ENCODE measurements at regions not wholly inside any gene's neighbourhood (a gene's known extent, or its start where the extent isn't known, plus 50 kb on each side); places are given as distances from the start of the nearest gene placed in this dataset.
"Not testable (repeated sequence)": the region's sequence is repeated elsewhere in the genome, so short reads cannot be mapped to it uniquely, and the experiment has no call there.

DNA sequence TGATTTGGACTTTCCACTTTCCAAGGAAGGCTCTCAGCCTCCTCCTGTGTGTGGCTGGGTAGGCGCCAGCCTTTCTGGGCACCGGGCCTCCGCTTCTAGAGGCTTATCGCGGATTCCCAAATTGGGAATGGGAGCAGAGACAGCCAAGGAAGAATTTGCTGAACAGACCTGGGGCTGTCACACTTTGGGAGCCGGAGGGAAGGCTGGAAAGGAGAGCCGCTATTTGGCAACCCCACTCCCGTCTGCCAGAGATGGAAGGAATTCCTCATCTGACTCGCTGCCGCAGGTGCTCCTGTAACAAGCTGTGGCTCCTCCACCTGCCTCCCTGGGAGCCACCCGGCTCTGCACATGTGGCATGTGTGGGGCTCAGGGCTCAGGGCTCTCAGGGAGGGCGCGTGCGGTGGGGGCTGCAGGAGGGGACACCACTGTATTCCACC, 50.8 kb upstream of the ECHDC3 start:
- Histone ChIP-seq H3K4me3 (no peak overlapping the region), H3K36me3 (no peaks in the 10 kb centered on the region), H3K9me3 (no peaks in the 10 kb centered on the region), H3K27ac (no peak overlapping the region), H3K4me1 (peaks cover 0 to under 1% (median under 1%) of the 10 kb centered on the region in 4 donors), H3K27me3 (no peaks in the 10 kb centered on the region)
- TF ChIP-seq POLR2AphosphoS5 (IDR thresholded peaks at IDR 0.05) = no peak
- intact Hi-C loops (cut with DNase I; ENCODE audit: low total_unique reads) (no loop called here), in situ Hi-C loops (cut with MboI; ENCODE audit: low pct_ligation_motif_present in 1 of 4, low pct_unique_long_range_greater_than_20kb in 1 of 4, low sequenced_read_pairs in 3 of 4) (no loop called here)
- DNase-seq = no peak
- WGBS, 2 donors (ENCODE audit: low coverage in 1 of 2) = 92 to 100% methylated on average over 3 to 14 of the region's 14 CpGs

DNA sequence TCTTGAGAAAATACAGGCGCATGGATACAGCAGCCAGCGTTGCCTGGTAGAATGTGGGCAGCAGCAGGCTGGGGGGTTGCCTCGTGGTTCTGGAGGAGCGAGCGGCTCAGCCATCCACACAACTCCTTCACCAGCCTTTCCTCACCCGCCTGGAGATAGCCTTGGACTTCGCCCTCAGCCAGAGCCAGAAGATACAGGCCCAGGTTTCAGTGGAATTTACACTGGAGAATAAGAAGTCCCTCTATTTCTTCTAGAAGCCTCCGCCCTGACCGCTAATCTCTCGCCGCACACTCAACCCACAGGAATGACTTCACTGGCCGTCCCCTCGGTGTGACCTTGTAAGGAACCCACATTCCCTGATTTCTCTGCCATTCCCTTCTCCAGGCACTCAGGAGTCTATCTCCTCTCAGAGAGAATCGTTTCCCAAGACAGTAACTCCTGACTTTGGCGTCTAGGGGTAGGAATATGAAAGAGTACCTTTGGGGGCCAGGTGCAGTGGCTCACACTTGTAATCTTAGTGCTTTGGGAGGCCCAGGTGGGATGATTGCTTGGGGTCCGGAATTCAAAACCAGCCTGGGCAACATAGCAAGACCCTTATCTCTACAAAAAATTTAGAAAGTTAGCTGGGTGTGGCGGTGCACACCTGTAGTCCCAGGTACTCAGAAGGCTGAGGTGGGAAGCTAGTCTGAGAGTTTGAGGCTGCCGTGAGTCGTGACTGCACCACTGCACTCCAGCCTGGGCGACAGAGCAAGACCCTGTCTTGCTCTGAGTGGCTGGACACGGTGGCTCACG, 52.0 kb upstream of the ECHDC3 start:
- Histone ChIP-seq H3K4me3 (no peak overlapping the region), H3K9me3 (no peaks in the 10 kb centered on the region), H3K27me3 (no peaks in the 10 kb centered on the region), H3K27ac (no peak overlapping the region), H3K36me3 (no peaks in the 10 kb centered on the region), H3K4me1 (peaks cover 0 to 13% (median 10%) of the 10 kb centered on the region in 4 donors)
- in situ Hi-C loops (cut with MboI; ENCODE audit: low pct_ligation_motif_present in 1 of 4, low pct_unique_long_range_greater_than_20kb in 1 of 4, low sequenced_read_pairs in 3 of 4) = no loop called here
- intact Hi-C loops (cut with DNase I; ENCODE audit: low total_unique reads) = loop anchor here (2.0 kb wide), 1 partner anchor 19 kb away; no protein-coding TSS in a partner anchor
- DNase-seq = no peak
- WGBS, 2 donors (ENCODE audit: low coverage in 1 of 2) = 70 to 93% methylated on average over 2 to 22 of the region's 22 CpGs
- TF ChIP-seq POLR2AphosphoS5 (IDR thresholded peaks at IDR 0.05) (no peak), POLR2A (IDR thresholded peaks at IDR 0.05) (no peak), EP300 (IDR thresholded peaks at IDR 0.05; ENCODE audit: low read depth) (no peak)
- TF ChIP-seq, protein P1, sequence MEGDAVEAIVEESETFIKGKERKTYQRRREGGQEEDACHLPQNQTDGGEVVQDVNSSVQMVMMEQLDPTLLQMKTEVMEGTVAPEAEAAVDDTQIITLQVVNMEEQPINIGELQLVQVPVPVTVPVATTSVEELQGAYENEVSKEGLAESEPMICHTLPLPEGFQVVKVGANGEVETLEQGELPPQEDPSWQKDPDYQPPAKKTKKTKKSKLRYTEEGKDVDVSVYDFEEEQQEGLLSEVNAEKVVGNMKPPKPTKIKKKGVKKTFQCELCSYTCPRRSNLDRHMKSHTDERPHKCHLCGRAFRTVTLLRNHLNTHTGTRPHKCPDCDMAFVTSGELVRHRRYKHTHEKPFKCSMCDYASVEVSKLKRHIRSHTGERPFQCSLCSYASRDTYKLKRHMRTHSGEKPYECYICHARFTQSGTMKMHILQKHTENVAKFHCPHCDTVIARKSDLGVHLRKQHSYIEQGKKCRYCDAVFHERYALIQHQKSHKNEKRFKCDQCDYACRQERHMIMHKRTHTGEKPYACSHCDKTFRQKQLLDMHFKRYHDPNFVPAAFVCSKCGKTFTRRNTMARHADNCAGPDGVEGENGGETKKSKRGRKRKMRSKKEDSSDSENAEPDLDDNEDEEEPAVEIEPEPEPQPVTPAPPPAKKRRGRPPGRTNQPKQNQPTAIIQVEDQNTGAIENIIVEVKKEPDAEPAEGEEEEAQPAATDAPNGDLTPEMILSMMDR (IDR thresholded peaks at IDR 0.05) = no peak

DNA sequence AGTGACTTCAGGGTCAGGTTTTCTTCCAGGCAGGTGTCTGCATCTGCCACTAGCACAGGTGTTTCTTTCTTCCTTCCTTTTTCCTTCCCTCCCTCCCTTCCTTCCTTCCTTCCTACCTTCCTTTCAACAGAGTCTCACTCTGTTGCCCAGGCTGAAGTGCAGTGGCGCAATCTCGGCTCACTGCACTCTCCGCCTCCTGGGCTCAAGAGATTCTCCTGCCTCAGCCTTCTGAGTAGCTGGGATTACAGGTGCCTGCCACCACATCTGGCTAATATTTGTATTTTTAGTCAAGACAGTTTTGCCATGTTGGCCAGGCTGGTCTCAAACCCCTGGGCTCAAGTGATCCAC, 53.8 kb upstream of the ECHDC3 start:
- H3K9me3 ChIP-seq; DNase-seq; H3K27ac ChIP-seq; H3K4me3 ChIP-seq; H3K27me3 ChIP-seq; H3K36me3 ChIP-seq; in situ Hi-C loops (cut with MboI; ENCODE audit: low pct_ligation_motif_present in 1 of 4, low pct_unique_long_range_greater_than_20kb in 1 of 4, low sequenced_read_pairs in 3 of 4): not testable (repeated sequence)
- H3K4me1 ChIP-seq = peaks cover 0 to 29% (median 22%) of the 10 kb centered on the region in 4 donors
- intact Hi-C loops (cut with DNase I; ENCODE audit: low total_unique reads) = loop anchor here (2.0 kb wide), 1 partner anchor 20 kb away; no protein-coding TSS in a partner anchor
- WGBS, 2 donors (ENCODE audit: low coverage in 1 of 2) = 95 to 100% methylated on average over 3 of the region's 3 CpGs

DNA sequence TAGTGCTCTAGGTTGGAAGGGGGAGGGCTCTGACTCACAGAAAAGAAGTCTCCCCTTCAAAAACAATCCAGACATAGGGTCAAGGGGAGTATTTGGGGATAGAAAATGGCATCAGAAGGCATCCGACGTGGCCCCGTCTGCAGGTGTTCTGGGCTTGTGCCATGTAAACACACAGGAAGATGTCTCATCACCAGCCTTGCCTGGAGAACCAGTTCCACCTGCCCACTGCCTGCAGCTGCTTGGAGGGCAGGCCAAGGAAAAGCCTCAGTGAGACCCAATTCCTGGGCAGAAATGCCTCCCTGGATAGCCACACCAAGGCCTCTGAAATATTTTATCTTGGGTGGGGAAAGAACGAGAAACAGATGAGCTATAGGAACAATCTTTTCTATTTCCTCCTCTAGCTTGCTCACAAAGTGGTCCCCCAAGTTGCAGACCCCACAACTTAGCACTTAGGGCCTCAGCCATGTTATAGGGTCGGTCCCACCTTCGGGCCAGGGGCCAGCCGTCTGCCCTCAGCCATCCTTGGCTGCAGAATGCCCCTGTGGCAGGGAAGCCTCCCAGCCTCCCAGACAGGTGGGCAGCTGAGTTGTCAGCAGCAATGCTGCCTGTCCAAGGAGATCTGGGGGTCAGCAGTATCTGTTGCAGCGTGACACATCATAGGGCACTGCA, 54.3 kb upstream of the ECHDC3 start:
- 70 to 83% methylated on average over 2 to 8 of the region's 8 CpGs for WGBS, 2 donors (ENCODE audit: low coverage in 1 of 2)
- Histone ChIP-seq H3K9me3 (no peaks in the 10 kb centered on the region), H3K27me3 (no peaks in the 10 kb centered on the region), H3K4me1 (peaks cover 0 to 34% (median 22%) of the 10 kb centered on the region in 4 donors), H3K36me3 (no peaks in the 10 kb centered on the region), H3K4me3 (no peak overlapping the region), H3K27ac (no peak overlapping the region)
- peak; percentile 14 for DNase-seq
- in situ Hi-C loops (cut with MboI; ENCODE audit: low pct_ligation_motif_present in 1 of 4, low pct_unique_long_range_greater_than_20kb in 1 of 4, low sequenced_read_pairs in 3 of 4) (no loop called here), intact Hi-C loops (cut with DNase I; ENCODE audit: low total_unique reads) (loop anchor here (2.0 kb wide), 1 partner anchor 21 kb away; no protein-coding TSS in a partner anchor)
- TF ChIP-seq POLR2AphosphoS5 (IDR thresholded peaks at IDR 0.05) (no peak), POLR2A (IDR thresholded peaks at IDR 0.05) (no peak), EP300 (IDR thresholded peaks at IDR 0.05; ENCODE audit: low read depth) (no peak)
- TF ChIP-seq, protein P1 (IDR thresholded peaks at IDR 0.05) = no peak

DNA sequence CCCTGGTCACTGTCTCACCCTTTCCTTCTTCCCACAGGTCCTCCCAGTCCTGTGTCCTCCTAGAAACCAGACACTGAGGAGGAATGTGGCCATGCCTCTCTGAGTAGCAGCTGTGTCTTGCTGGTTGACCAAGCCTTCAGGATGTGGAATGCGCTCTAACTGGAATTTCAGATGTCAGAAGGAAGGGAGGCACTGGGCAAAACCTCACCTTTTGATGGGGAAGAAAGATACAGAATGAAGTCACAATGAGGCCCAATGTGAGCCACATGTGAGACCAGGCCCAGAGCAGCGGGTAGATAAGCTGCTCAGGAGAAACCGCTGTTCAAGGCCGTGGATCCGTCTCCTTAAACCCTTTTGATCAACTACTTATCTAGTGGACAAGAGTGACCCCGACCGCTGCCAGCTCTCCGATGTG, 54.8 kb upstream of the ECHDC3 start:
- WGBS, 2 donors (ENCODE audit: low coverage in 1 of 2) = 91% methylated on average over 8 of the region's 8 CpGs; no CpG with 5 or more reads in 1 of the 2 donors
- Histone ChIP-seq H3K27me3 (no peaks in the 10 kb centered on the region), H3K9me3 (no peaks in the 10 kb centered on the region), H3K27ac (no peak overlapping the region), H3K36me3 (no peaks in the 10 kb centered on the region), H3K4me1 (peaks cover 0 to 34% (median 22%) of the 10 kb centered on the region in 4 donors), H3K4me3 (no peak overlapping the region)
- DNase-seq = no peak
- TF ChIP-seq POLR2A (IDR thresholded peaks at IDR 0.05) = no peak
- TF ChIP-seq POLR2AphosphoS5 (IDR thresholded peaks at IDR 0.05) = no peak
- no peak for TF ChIP-seq EP300 (IDR thresholded peaks at IDR 0.05; ENCODE audit: low read depth)
- TF ChIP-seq, protein P1 (IDR thresholded peaks at IDR 0.05) = no peak
- intact Hi-C loops (cut with DNase I; ENCODE audit: low total_unique reads) = no loop called here
- in situ Hi-C loops (cut with MboI; ENCODE audit: low pct_ligation_motif_present in 1 of 4, low pct_unique_long_range_greater_than_20kb in 1 of 4, low sequenced_read_pairs in 3 of 4) = no loop called here

Measured in transverse colon (tissue), 4 donors.